ENCODE measurements at regions not wholly inside any gene's neighbourhood (a gene's known extent, or its start where the extent isn't known, plus 50 kb on each side); places are given as distances from the start of the nearest gene placed in this dataset.
"Not testable (repeated sequence)": the region's sequence is repeated elsewhere in the genome, so short reads cannot be mapped to it uniquely, and the experiment has no call there.

GRCh38 chr5:158236511-158237335, 377.8 kb upstream of the CLINT1 start:
- DNase-seq, result no peak

GRCh38 chr5:158235159-158235547, 376.2 kb upstream of the CLINT1 start:
- no peak for DNase-seq

GRCh38 chr5:158234323-158235158, 375.6 kb upstream of the CLINT1 start:
- DNase-seq, result no peak

GRCh38 chr5:158233735-158234322, 374.9 kb upstream of the CLINT1 start:
- DNase-seq, result no peak

GRCh38 chr5:158227314-158227713, 368.4 kb upstream of the CLINT1 start:
- not testable (repeated sequence) for DNase-seq

GRCh38 chr5:158226496-158226895, 367.6 kb upstream of the CLINT1 start:
- DNase-seq, result no peak

GRCh38 chr5:158224253-158224652, 365.3 kb upstream of the CLINT1 start:
- no peak for DNase-seq

GRCh38 chr5:158223054-158223600, 364.2 kb upstream of the CLINT1 start:
- DNase-seq, result no peak

GRCh38 chr5:158212917-158213316, 354.0 kb upstream of the CLINT1 start:
- DNase-seq, result no peak

- DNase-seq, result no peak
Measured at GRCh38 chr5:158212237-158212636, 353.3 kb upstream of the CLINT1 start.

- DNase-seq, result no peak
Measured at GRCh38 chr5:158209219-158209908, 350.4 kb upstream of the CLINT1 start.

- DNase-seq, result no peak
Measured at GRCh38 chr5:158207733-158208132, 348.8 kb upstream of the CLINT1 start.

- DNase-seq, result no peak
Measured at GRCh38 chr5:158205992-158206391, 347.0 kb upstream of the CLINT1 start.

- DNase-seq, result no peak
Measured at GRCh38 chr5:158203261-158203660, 344.3 kb upstream of the CLINT1 start.

- DNase-seq, result no peak
Measured at GRCh38 chr5:158202801-158203200, 343.9 kb upstream of the CLINT1 start.

GRCh38 chr5:158200619-158201018, 341.7 kb upstream of the CLINT1 start:
- DNase-seq, result no peak

- DNase-seq, result no peak
Measured at GRCh38 chr5:158198636-158199035, 339.7 kb upstream of the CLINT1 start.

GRCh38 chr5:158195416-158196210, 336.7 kb upstream of the CLINT1 start:
- DNase-seq, result no peak

- no peak for DNase-seq
Measured at GRCh38 chr5:158194561-158194976, 335.6 kb upstream of the CLINT1 start.

- not testable (repeated sequence) for DNase-seq
Measured at GRCh38 chr5:158193395-158193794, 334.4 kb upstream of the CLINT1 start.

- no peak for DNase-seq
Measured at GRCh38 chr5:158180407-158180806, 321.5 kb upstream of the CLINT1 start.

- DNase-seq, result no peak
Measured at GRCh38 chr5:158179271-158179670, 320.3 kb upstream of the CLINT1 start.

Measured in activated naive CD4-positive, alpha-beta T cell (primary cell).